Vagina (tissue), 2 donors: ENCODE measurements at regions not wholly inside any gene's neighbourhood (a gene's known extent, or its start where the extent isn't known, plus 50 kb on each side); places are given as distances from the start of the nearest gene placed in this dataset.
"Not testable (repeated sequence)": the region's sequence is repeated elsewhere in the genome, so short reads cannot be mapped to it uniquely, and the experiment has no call there.

ENCODE experiments used
- CTCF ChIP-seq, 3 experiments: fragments of 450-650 bp in 2 of 3; fragments of 200-600 bp in 1 of 3; sonication (generic) in 1 of 3; IDR thresholded peaks; one replicate each; pipeline ENCODE4 v1.5.1; 2017 to 2019; ENCODE audit warnings: antibody characterized with exemption in 3 of 3, mild to moderate bottlenecking in 2 of 3, moderate library complexity in 2 of 3
- POLR2A ChIP-seq, 2 donors: fragments of 450-650 bp; IDR thresholded peaks; one replicate each; pipeline ENCODE4 v1.6.1; 2017; ENCODE audit warnings: antibody characterized with exemption in 2 of 2, mild to moderate bottlenecking in 2 of 2, moderate library complexity in 2 of 2
- POLR2AphosphoS5 ChIP-seq, 2 donors: sonication (generic); formaldehyde crosslinking; IDR thresholded peaks; one replicate each; pipeline ENCODE4 v1.9.0; 2017; ENCODE audit warnings: antibody characterized with exemption in 2 of 2, mild to moderate bottlenecking in 2 of 2, low read depth in 1 of 2; ENCODE audit not compliant: insufficient read depth in 1 of 2

DNA sequence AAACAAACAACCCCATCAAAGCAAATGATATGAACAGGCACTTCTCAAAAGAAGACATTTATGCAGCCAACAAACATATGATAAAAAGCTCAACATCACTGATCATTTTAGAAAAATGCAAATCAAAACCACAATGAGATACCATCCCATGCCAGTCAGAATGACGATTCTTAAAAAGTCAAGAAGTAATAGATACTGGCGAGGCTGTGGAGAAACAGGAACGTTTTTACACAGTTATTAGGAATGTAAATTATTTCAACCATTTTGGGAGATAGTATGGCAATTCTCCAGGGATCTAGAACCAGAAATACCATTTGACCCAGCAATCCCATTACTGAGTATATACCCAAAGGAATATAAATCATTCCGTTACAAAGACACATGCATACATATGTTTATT is 370.4 kb downstream of the HHIPL2 start:
- not testable (repeated sequence) for TF ChIP-seq CTCF (IDR thresholded peaks at IDR 0.05); POLR2AphosphoS5 (IDR thresholded peaks at IDR 0.05; ENCODE audit: insufficient read depth in 1 of 2, low read depth in 1 of 2); POLR2A (IDR thresholded peaks at IDR 0.05)
